ENCODE measurements at regions not wholly inside any gene's neighbourhood (a gene's known extent, or its start where the extent isn't known, plus 50 kb on each side); places are given as distances from the start of the nearest gene placed in this dataset.

DNA sequence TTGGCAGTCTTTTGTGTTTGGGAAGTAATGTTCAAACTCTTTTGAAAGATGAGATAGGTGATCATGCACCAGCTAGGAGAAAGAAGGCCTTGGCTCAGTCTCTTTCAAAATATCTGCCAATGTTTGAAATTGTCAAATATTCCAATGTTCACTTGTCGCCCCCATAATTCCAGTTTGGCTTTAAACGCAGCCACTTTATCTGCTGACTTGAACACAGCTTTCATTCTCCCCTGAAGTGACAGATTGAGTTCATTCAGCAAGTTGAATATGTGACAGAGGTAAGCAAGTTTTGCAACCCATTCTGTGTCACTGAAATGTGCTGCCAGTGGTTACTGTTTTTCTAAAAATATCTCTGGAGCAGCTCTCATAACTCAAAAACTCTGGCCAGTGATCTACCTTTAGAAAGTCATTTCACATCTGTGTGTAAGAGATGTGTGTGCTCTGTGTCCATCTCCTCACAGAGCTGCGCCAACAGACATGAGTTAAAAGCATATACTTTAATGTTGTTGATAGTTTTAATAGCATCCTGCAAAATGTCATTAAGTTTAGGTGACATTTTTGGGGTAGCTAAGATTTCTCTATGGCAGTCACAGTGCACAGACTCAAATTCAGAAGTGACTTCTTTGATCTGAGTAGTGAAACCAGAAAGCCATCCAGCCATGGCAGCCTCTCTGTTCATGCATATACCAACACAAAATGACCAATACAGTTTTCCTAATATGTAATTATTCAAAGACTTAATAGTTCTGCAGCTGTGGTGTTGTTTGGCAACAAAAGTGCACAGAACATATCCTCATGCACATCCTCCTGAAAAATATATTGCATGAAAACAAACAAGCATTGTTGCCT, 614.3 kb upstream of the MIS18BP1 start:
- dilution Hi-C loops (cut with MboI; ENCODE audit: extremely low pct_ligation_motif_present, low sequenced_read_pairs): no loop called here
- H3K79me2 ChIP-seq (ENCODE audit: control insufficient read depth, insufficient read depth, low read length): no peaks in the 10 kb centered on the region
- H3K4me2 ChIP-seq (ENCODE audit: insufficient read depth, low read length): no peak overlapping the region
- BruUV-seq (replicated peaks): no TSS peak
- CTCF ChIA-PET: no interaction called here
- DNase-seq (ENCODE audit: low read depth, low spot score) (no peak), FAIRE-seq (no peak)
- H3K9ac ChIP-seq (replicated peaks; ENCODE audit: extremely low read depth, insufficient read depth, low read length): no peak overlapping the region
- no peak for TF ChIP-seq GATA2 (IDR thresholded peaks at IDR 0.05; ENCODE audit: insufficient read depth, insufficient read length, low read depth, low read length)
- TF ChIP-seq, protein P1, sequence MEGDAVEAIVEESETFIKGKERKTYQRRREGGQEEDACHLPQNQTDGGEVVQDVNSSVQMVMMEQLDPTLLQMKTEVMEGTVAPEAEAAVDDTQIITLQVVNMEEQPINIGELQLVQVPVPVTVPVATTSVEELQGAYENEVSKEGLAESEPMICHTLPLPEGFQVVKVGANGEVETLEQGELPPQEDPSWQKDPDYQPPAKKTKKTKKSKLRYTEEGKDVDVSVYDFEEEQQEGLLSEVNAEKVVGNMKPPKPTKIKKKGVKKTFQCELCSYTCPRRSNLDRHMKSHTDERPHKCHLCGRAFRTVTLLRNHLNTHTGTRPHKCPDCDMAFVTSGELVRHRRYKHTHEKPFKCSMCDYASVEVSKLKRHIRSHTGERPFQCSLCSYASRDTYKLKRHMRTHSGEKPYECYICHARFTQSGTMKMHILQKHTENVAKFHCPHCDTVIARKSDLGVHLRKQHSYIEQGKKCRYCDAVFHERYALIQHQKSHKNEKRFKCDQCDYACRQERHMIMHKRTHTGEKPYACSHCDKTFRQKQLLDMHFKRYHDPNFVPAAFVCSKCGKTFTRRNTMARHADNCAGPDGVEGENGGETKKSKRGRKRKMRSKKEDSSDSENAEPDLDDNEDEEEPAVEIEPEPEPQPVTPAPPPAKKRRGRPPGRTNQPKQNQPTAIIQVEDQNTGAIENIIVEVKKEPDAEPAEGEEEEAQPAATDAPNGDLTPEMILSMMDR (IDR thresholded peaks at IDR 0.05; ENCODE audit: extremely low read depth in 1 of 2, insufficient read depth in 1 of 2, low read depth in 1 of 2, low read length in 2 of 2): no peak
- no peak for TF ChIP-seq EZH2 (IDR thresholded peaks at IDR 0.05; ENCODE audit: borderline replicate concordance, low read depth, low read length, severe bottlenecking)
- no peak for TF ChIP-seq FOS (IDR thresholded peaks at IDR 0.05; ENCODE audit: borderline replicate concordance, insufficient read depth, low read length)
- no peak for TF ChIP-seq MYC (IDR thresholded peaks at IDR 0.05; ENCODE audit: low read depth, low read length)
- TF ChIP-seq, protein P2, sequence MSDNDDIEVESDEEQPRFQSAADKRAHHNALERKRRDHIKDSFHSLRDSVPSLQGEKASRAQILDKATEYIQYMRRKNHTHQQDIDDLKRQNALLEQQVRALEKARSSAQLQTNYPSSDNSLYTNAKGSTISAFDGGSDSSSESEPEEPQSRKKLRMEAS (IDR thresholded peaks at IDR 0.05; ENCODE audit: insufficient read depth, insufficient read length): no peak
- TF ChIP-seq POLR2AphosphoS5 (IDR thresholded peaks at IDR 0.05; ENCODE audit: insufficient read depth, low read depth, low read length): no peak
- TF ChIP-seq POLR2A (IDR thresholded peaks at IDR 0.05; ENCODE audit: low read depth, low read length): no peak
- no peak for TF ChIP-seq JUN (IDR thresholded peaks at IDR 0.05; ENCODE audit: borderline replicate concordance, insufficient read depth, insufficient read length, low read depth)
- H4K20me1 ChIP-seq (replicated peaks; ENCODE audit: control insufficient read depth, extremely low read depth, insufficient read depth, low read length): no peaks in the 10 kb centered on the region
- no peaks in the 10 kb centered on the region for H3K36me3 ChIP-seq (ENCODE audit: control insufficient read depth in 2 of 2, extremely low read depth in 1 of 2, insufficient read depth in 2 of 2, low read length in 2 of 2)
- H3K9me1 ChIP-seq (replicated peaks; ENCODE audit: control insufficient read depth, extremely low read depth, insufficient read depth, low read length): no peaks in the 10 kb centered on the region
- no peak overlapping the region for H3K27ac ChIP-seq (ENCODE audit: insufficient read depth, low read depth, low read length)
- H3K27me3 ChIP-seq (ENCODE audit: control insufficient read depth in 2 of 2, insufficient read depth in 2 of 2, low read length in 2 of 2): no peaks in the 10 kb centered on the region
- no peak overlapping the region for H3K4me3 ChIP-seq (replicated peaks in 1 of 3; ENCODE audit: insufficient read depth in 1 of 3, low read depth in 1 of 3, low read length in 3 of 3)
- POLR2A ChIA-PET: no interaction called here
- intact Hi-C loops (cut with micrococcal nuclease): no loop called here
- H3K4me1 ChIP-seq (ENCODE audit: control insufficient read depth, extremely low read depth, insufficient read depth, low read length): no peaks in the 10 kb centered on the region
- H3K9me3 ChIP-seq (replicated peaks; ENCODE audit: control insufficient read depth, insufficient read depth, low read length): no peaks in the 10 kb centered on the region
- no peak overlapping the region for H2AFZ ChIP-seq (ENCODE audit: low read depth, low read length)

Data from endothelial cell of umbilical vein (primary cell).